Fibroblast of mammary gland (primary cell): ENCODE measurements at regions not wholly inside any gene's neighbourhood (a gene's known extent, or its start where the extent isn't known, plus 50 kb on each side); places are given as distances from the start of the nearest gene placed in this dataset.

Experiments used
- DNase-seq: peaks from one replicate; pipeline ENCODE4 v3.0.0-alpha.2; 2010; ENCODE audit warnings: low read depth
- H3K4me3 ChIP-seq: 2 replicates; pipeline ENCODE4 v1.5.1; 2011; ENCODE audit warnings: low read depth, mild to moderate bottlenecking, low read length, moderate library complexity; ENCODE audit not compliant: control insufficient read depth
- CTCF ChIP-seq: conservative IDR thresholded peaks from 2 replicates; pipeline ENCODE4 v1.5.1; 2011; ENCODE audit warnings: low read depth, low read length, inconsistent platforms; ENCODE audit not compliant: control insufficient read depth, insufficient read depth

GRCh38 chr11:92154110-92154509 is 70.5 kb upstream of the FAT3 start:
- no peak for TF ChIP-seq CTCF
- H3K4me3 ChIP-seq: no peak overlapping the region
- no peak for DNase-seq

GRCh38 chr11:92153542-92153941 is 71.1 kb upstream of the FAT3 start:
- H3K4me3 ChIP-seq: no peak overlapping the region
- no peak for DNase-seq
- no peak for TF ChIP-seq CTCF

GRCh38 chr11:92152245-92152644 is 72.4 kb upstream of the FAT3 start:
- no peak for TF ChIP-seq CTCF
- H3K4me3 ChIP-seq: no peak overlapping the region
- no peak for DNase-seq

- no peak for TF ChIP-seq CTCF
- no peak overlapping the region for H3K4me3 ChIP-seq
- no peak for DNase-seq
Measured at GRCh38 chr11:92149996-92150395, 74.6 kb upstream of the FAT3 start.

GRCh38 chr11:92141725-92142124 is 82.9 kb upstream of the FAT3 start:
- no peak overlapping the region for H3K4me3 ChIP-seq
- no peak for TF ChIP-seq CTCF
- no peak for DNase-seq

- no peak for DNase-seq
- no peak overlapping the region for H3K4me3 ChIP-seq
- TF ChIP-seq CTCF: no peak
Measured at GRCh38 chr11:92141159-92141558, 83.5 kb upstream of the FAT3 start.

- no peak overlapping the region for H3K4me3 ChIP-seq
- no peak for TF ChIP-seq CTCF
- no peak for DNase-seq
Measured at GRCh38 chr11:92140021-92140420, 84.6 kb upstream of the FAT3 start.
